Loucy (cell line): ENCODE measurements at regions not wholly inside any gene's neighbourhood (a gene's known extent, or its start where the extent isn't known, plus 50 kb on each side); places are given as distances from the start of the nearest gene placed in this dataset.

ENCODE experiments used
- CTCF ChIP-seq: fragments of 200-600 bp; sonication (generic); conservative IDR thresholded peaks from 2 replicates; pipeline ENCODE4 v1.5.1; 2014; ENCODE audit warnings: mild to moderate bottlenecking, antibody characterized with exemption, low read length
- EZH2phosphoT487 ChIP-seq: fragments of 200-600 bp; IDR thresholded peaks from 2 replicates; pipeline ENCODE4 v1.6.1; 2018; ENCODE audit warnings: antibody characterized with exemption, mild to moderate bottlenecking, moderate library complexity, borderline replicate concordance

DNA sequence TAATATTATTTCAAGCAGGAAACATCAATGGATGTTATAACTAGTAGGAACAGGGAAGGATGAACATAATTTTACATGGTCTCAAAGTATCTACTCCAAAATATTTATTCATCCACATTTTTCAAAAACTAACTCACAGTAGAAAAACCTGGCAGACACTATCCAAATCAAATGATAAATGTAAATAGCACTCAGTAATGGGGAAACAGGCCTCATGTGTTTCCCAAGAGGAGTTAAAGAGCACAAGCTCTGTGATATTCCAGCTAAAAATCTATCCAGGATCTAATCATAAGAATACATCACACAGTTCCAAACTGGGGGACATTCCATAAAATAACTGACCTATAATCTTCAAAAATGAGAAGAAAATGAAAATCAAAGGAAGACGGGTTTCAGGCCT is 443.1 kb downstream of the ZNF608 start:
- TF ChIP-seq CTCF = no peak
- no peak for TF ChIP-seq EZH2phosphoT487
